ENCODE measurements at regions not wholly inside any gene's neighbourhood (a gene's known extent, or its start where the extent isn't known, plus 50 kb on each side); places are given as distances from the start of the nearest gene placed in this dataset.
"Not testable (repeated sequence)": the region's sequence is repeated elsewhere in the genome, so short reads cannot be mapped to it uniquely, and the experiment has no call there.

- DNase-seq = no peak
These were observed 295.4 kb upstream of the RIOK2 start for GRCh38 chr5:97478483-97478882.

- no peak for DNase-seq
These were observed 297.3 kb upstream of the RIOK2 start for GRCh38 chr5:97480313-97480712.

- DNase-seq = no peak
These were observed 305.1 kb upstream of the RIOK2 start for GRCh38 chr5:97488126-97488668.

- DNase-seq = no peak
These were observed 306.2 kb upstream of the RIOK2 start for GRCh38 chr5:97489010-97489840.

- DNase-seq = no peak
These were observed 311.4 kb upstream of the RIOK2 start for GRCh38 chr5:97494465-97494864.

- no peak for DNase-seq
These were observed 312.3 kb upstream of the RIOK2 start for GRCh38 chr5:97495301-97495700.

- DNase-seq = no peak
These were observed 313.0 kb upstream of the RIOK2 start for GRCh38 chr5:97496037-97496436.

GRCh38 chr5:97498657-97499056 is 315.6 kb upstream of the RIOK2 start:
- DNase-seq = no peak

GRCh38 chr5:97499605-97500004 is 316.6 kb upstream of the RIOK2 start:
- peak in 4 of 56 donors; percentile 0 to 10 (median 4) for DNase-seq

- no peak for DNase-seq
These were observed 318.4 kb upstream of the RIOK2 start for GRCh38 chr5:97501286-97501964.

GRCh38 chr5:97501965-97502305 is 318.9 kb upstream of the RIOK2 start:
- DNase-seq = no peak

- DNase-seq = no peak
These were observed 325.8 kb upstream of the RIOK2 start for GRCh38 chr5:97508864-97509263.

- not testable (repeated sequence) for DNase-seq
These were observed 336.5 kb upstream of the RIOK2 start for GRCh38 chr5:97519565-97519964.

GRCh38 chr5:97523336-97523735 is 340.3 kb upstream of the RIOK2 start:
- DNase-seq = not testable (repeated sequence)

- DNase-seq = no peak
These were observed 342.7 kb upstream of the RIOK2 start for GRCh38 chr5:97525780-97526179.

GRCh38 chr5:97528941-97529340 is 345.9 kb upstream of the RIOK2 start:
- DNase-seq = no peak

GRCh38 chr5:97529354-97529985 is 346.4 kb upstream of the RIOK2 start:
- no peak for DNase-seq

GRCh38 chr5:97531549-97531948 is 348.5 kb upstream of the RIOK2 start:
- DNase-seq = no peak

- peak in 7 of 56 donors; percentile 6 to 51 (median 12) for DNase-seq
These were observed 351.1 kb upstream of the RIOK2 start for GRCh38 chr5:97534166-97534565.

GRCh38 chr5:97536683-97537082 is 353.6 kb upstream of the RIOK2 start:
- no peak for DNase-seq

GRCh38 chr5:97538912-97539311 is 355.9 kb upstream of the RIOK2 start:
- DNase-seq = peak in 1 of 56 donors; percentile 2

- DNase-seq = no peak
These were observed 358.8 kb upstream of the RIOK2 start for GRCh38 chr5:97541864-97542263.
